ENCODE measurements at regions not wholly inside any gene's neighbourhood (a gene's known extent, or its start where the extent isn't known, plus 50 kb on each side); places are given as distances from the start of the nearest gene placed in this dataset.

DNA sequence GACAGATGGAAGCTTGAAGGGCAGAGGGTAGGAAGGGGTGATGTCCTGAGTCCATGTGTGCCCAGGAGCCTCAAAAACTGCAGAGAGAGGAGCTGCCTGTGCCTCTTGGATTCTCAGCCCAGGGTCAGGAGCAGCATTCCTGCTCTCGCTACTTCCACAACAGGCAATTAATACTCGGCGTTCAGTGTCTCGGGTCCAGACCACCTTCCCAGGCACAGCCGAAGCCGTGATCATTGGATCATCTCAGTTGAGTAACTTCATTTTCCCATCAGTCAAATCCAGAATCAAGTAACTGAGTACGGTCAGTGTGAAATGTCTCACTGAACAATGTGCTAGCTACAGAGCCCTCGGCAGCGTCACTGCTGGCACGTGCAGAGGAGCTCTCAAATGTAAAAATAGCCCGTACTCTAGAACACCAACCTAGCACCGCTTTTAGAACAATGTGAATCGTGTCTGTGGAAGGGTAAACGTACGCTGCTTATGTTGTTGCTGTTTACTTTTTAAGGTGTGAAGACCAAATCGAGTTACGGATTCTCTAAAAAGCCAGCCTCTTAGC lies 63.5 kb upstream of the IRX4 start:
- H3K4me1 ChIP-seq (ENCODE audit: control insufficient read depth in 2 of 2, insufficient read depth in 2 of 2, low read length in 2 of 2) = no peaks in the 10 kb centered on the region

DNA sequence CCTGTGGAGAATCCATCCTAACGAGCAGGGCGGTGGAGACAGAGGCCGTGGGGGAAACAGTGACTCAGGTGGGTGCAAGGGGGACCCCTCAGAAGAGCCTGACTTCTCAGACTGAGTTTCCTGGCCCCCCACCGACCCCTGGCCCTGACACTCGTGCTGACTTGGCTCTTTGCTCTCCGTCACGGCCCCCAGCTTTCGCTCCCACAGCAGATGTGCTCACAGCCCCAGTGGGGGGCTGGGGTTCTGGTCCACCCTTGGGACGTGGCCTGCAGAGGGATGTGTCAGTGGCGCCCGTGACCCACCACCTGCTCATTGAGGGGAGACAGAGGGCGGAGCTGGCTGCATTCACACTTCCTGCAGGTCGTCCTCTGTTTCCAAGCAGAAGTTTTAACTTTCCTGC lies 62.9 kb upstream of the IRX4 start:
- Histone ChIP-seq H3K27me3 (ENCODE audit: control insufficient read depth in 2 of 2, insufficient read depth in 2 of 2, low read length in 2 of 2) (no peaks in the 10 kb centered on the region), H3K36me3 (ENCODE audit: control insufficient read depth in 2 of 2, insufficient read depth in 2 of 2, low read length in 2 of 2) (no peaks in the 10 kb centered on the region), H3K9ac (ENCODE audit: low read depth in 1 of 2, low read length in 2 of 2) (no peak overlapping the region), H3K27ac (ENCODE audit: low read depth in 2 of 2, low read length in 2 of 2) (no peak overlapping the region), H3K4me1 (ENCODE audit: control insufficient read depth in 2 of 2, insufficient read depth in 2 of 2, low read length in 2 of 2) (no peaks in the 10 kb centered on the region), H3K4me3 (ENCODE audit: low read length in 2 of 2) (no peak overlapping the region), H3K9me3 (ENCODE audit: control insufficient read depth in 2 of 2, low read length in 2 of 2) (no peaks in the 10 kb centered on the region)

More for the DNA sequence above, 63.5 kb upstream of the IRX4 start:
- H3K36me3 ChIP-seq (ENCODE audit: control insufficient read depth in 2 of 2, insufficient read depth in 2 of 2, low read length in 2 of 2) = no peaks in the 10 kb centered on the region
- H3K27ac ChIP-seq (ENCODE audit: low read depth in 2 of 2, low read length in 2 of 2) = no peak overlapping the region
- H3K27me3 ChIP-seq (ENCODE audit: control insufficient read depth in 2 of 2, insufficient read depth in 2 of 2, low read length in 2 of 2) = no peaks in the 10 kb centered on the region
- H3K9me3 ChIP-seq (ENCODE audit: control insufficient read depth in 2 of 2, low read length in 2 of 2) = no peaks in the 10 kb centered on the region
- no peak overlapping the region for H3K9ac ChIP-seq (ENCODE audit: low read depth in 1 of 2, low read length in 2 of 2)
- no peak overlapping the region for H3K4me3 ChIP-seq (ENCODE audit: low read length in 2 of 2)

GRCh38 chr5:1944408-1944807 lies 61.7 kb upstream of the IRX4 start:
- Histone ChIP-seq H3K9me3 (ENCODE audit: control insufficient read depth in 2 of 2, low read length in 2 of 2) (no peaks in the 10 kb centered on the region), H3K27me3 (ENCODE audit: control insufficient read depth in 2 of 2, insufficient read depth in 2 of 2, low read length in 2 of 2) (no peaks in the 10 kb centered on the region), H3K36me3 (ENCODE audit: control insufficient read depth in 2 of 2, insufficient read depth in 2 of 2, low read length in 2 of 2) (no peaks in the 10 kb centered on the region), H3K9ac (ENCODE audit: low read depth in 1 of 2, low read length in 2 of 2) (no peak overlapping the region), H3K4me1 (ENCODE audit: control insufficient read depth in 2 of 2, insufficient read depth in 2 of 2, low read length in 2 of 2) (no peaks in the 10 kb centered on the region), H3K27ac (ENCODE audit: low read depth in 2 of 2, low read length in 2 of 2) (no peak overlapping the region), H3K4me3 (ENCODE audit: low read length in 2 of 2) (no peak overlapping the region)

GRCh38 chr5:1943481-1943880 lies 60.8 kb upstream of the IRX4 start:
- no peak overlapping the region for H3K9ac ChIP-seq (ENCODE audit: low read depth in 1 of 2, low read length in 2 of 2)
- no peaks in the 10 kb centered on the region for H3K4me1 ChIP-seq (ENCODE audit: control insufficient read depth in 2 of 2, insufficient read depth in 2 of 2, low read length in 2 of 2)
- no peak overlapping the region for H3K27ac ChIP-seq (ENCODE audit: low read depth in 2 of 2, low read length in 2 of 2)
- no peaks in the 10 kb centered on the region for H3K27me3 ChIP-seq (ENCODE audit: control insufficient read depth in 2 of 2, insufficient read depth in 2 of 2, low read length in 2 of 2)
- H3K9me3 ChIP-seq (ENCODE audit: control insufficient read depth in 2 of 2, low read length in 2 of 2) = no peaks in the 10 kb centered on the region
- H3K36me3 ChIP-seq (ENCODE audit: control insufficient read depth in 2 of 2, insufficient read depth in 2 of 2, low read length in 2 of 2) = no peaks in the 10 kb centered on the region
- no peak overlapping the region for H3K4me3 ChIP-seq (ENCODE audit: low read length in 2 of 2)

GRCh38 chr5:1942630-1943029 lies 59.9 kb upstream of the IRX4 start:
- no peaks in the 10 kb centered on the region for H3K4me1 ChIP-seq (ENCODE audit: control insufficient read depth in 2 of 2, insufficient read depth in 2 of 2, low read length in 2 of 2)
- no peaks in the 10 kb centered on the region for H3K9me3 ChIP-seq (ENCODE audit: control insufficient read depth in 2 of 2, low read length in 2 of 2)
- no peaks in the 10 kb centered on the region for H3K27me3 ChIP-seq (ENCODE audit: control insufficient read depth in 2 of 2, insufficient read depth in 2 of 2, low read length in 2 of 2)
- H3K27ac ChIP-seq (ENCODE audit: low read depth in 2 of 2, low read length in 2 of 2) = no peak overlapping the region
- no peak overlapping the region for H3K9ac ChIP-seq (ENCODE audit: low read depth in 1 of 2, low read length in 2 of 2)
- no peaks in the 10 kb centered on the region for H3K36me3 ChIP-seq (ENCODE audit: control insufficient read depth in 2 of 2, insufficient read depth in 2 of 2, low read length in 2 of 2)
- no peak overlapping the region for H3K4me3 ChIP-seq (ENCODE audit: low read length in 2 of 2)

- Histone ChIP-seq H3K4me1 (ENCODE audit: control insufficient read depth in 2 of 2, insufficient read depth in 2 of 2, low read length in 2 of 2) (no peaks in the 10 kb centered on the region), H3K27me3 (ENCODE audit: control insufficient read depth in 2 of 2, insufficient read depth in 2 of 2, low read length in 2 of 2) (no peaks in the 10 kb centered on the region), H3K4me3 (ENCODE audit: low read length in 2 of 2) (no peak overlapping the region), H3K36me3 (ENCODE audit: control insufficient read depth in 2 of 2, insufficient read depth in 2 of 2, low read length in 2 of 2) (no peaks in the 10 kb centered on the region), H3K27ac (ENCODE audit: low read depth in 2 of 2, low read length in 2 of 2) (no peak overlapping the region), H3K9me3 (ENCODE audit: control insufficient read depth in 2 of 2, low read length in 2 of 2) (no peaks in the 10 kb centered on the region), H3K9ac (ENCODE audit: low read depth in 1 of 2, low read length in 2 of 2) (no peak overlapping the region)
Measured at GRCh38 chr5:1942158-1942557, 59.4 kb upstream of the IRX4 start.

DNA sequence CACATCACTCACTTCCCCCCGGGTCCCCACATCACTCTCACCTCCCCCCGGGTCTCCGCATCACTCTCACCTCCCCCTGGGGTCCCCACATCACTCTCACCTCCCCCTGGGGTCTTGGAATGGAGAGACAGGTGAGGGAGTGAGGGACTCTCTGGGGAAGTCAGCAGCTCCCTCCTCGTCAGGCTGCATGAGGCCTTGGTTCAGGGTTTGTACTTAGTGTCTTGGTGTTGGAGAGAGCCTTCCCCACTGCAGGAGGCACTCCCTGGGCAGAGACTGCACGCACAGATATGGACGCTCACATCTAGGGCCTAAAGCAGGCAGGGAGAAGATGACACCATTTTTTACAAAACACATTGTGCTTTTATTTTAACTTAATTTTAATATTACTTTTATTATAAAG lies 56.5 kb upstream of the IRX4 start:
- Histone ChIP-seq H3K9ac (ENCODE audit: low read depth in 1 of 2, low read length in 2 of 2) (no peak overlapping the region), H3K36me3 (ENCODE audit: control insufficient read depth in 2 of 2, insufficient read depth in 2 of 2, low read length in 2 of 2) (no peaks in the 10 kb centered on the region), H3K27me3 (ENCODE audit: control insufficient read depth in 2 of 2, insufficient read depth in 2 of 2, low read length in 2 of 2) (no peaks in the 10 kb centered on the region), H3K27ac (ENCODE audit: low read depth in 2 of 2, low read length in 2 of 2) (no peak overlapping the region), H3K4me1 (ENCODE audit: control insufficient read depth in 2 of 2, insufficient read depth in 2 of 2, low read length in 2 of 2) (no peaks in the 10 kb centered on the region), H3K9me3 (ENCODE audit: control insufficient read depth in 2 of 2, low read length in 2 of 2) (no peaks in the 10 kb centered on the region), H3K4me3 (ENCODE audit: low read length in 2 of 2) (no peak overlapping the region)

GRCh38 chr5:1938310-1939000 lies 55.7 kb upstream of the IRX4 start:
- Histone ChIP-seq H3K4me3 (ENCODE audit: low read length in 2 of 2) (no peak overlapping the region), H3K4me1 (ENCODE audit: control insufficient read depth in 2 of 2, insufficient read depth in 2 of 2, low read length in 2 of 2) (no peaks in the 10 kb centered on the region), H3K27ac (ENCODE audit: low read depth in 2 of 2, low read length in 2 of 2) (no peak overlapping the region), H3K27me3 (ENCODE audit: control insufficient read depth in 2 of 2, insufficient read depth in 2 of 2, low read length in 2 of 2) (peaks cover 0 to 2% of the 10 kb centered on the region in 2 donors), H3K9me3 (ENCODE audit: control insufficient read depth in 2 of 2, low read length in 2 of 2) (no peaks in the 10 kb centered on the region), H3K36me3 (ENCODE audit: control insufficient read depth in 2 of 2, insufficient read depth in 2 of 2, low read length in 2 of 2) (no peaks in the 10 kb centered on the region), H3K9ac (ENCODE audit: low read depth in 1 of 2, low read length in 2 of 2) (no peak overlapping the region)

- no peaks in the 10 kb centered on the region for H3K36me3 ChIP-seq (ENCODE audit: control insufficient read depth in 2 of 2, insufficient read depth in 2 of 2, low read length in 2 of 2)
- no peaks in the 10 kb centered on the region for H3K9me3 ChIP-seq (ENCODE audit: control insufficient read depth in 2 of 2, low read length in 2 of 2)
Measured at GRCh38 chr5:1937590-1937989, 54.9 kb upstream of the IRX4 start.

GRCh38 chr5:1936901-1937300 lies 54.2 kb upstream of the IRX4 start:
- Histone ChIP-seq H3K9me3 (ENCODE audit: control insufficient read depth in 2 of 2, low read length in 2 of 2) (no peaks in the 10 kb centered on the region), H3K9ac (ENCODE audit: low read depth in 1 of 2, low read length in 2 of 2) (no peak overlapping the region), H3K4me3 (ENCODE audit: low read length in 2 of 2) (no peak overlapping the region), H3K4me1 (ENCODE audit: control insufficient read depth in 2 of 2, insufficient read depth in 2 of 2, low read length in 2 of 2) (no peaks in the 10 kb centered on the region), H3K36me3 (ENCODE audit: control insufficient read depth in 2 of 2, insufficient read depth in 2 of 2, low read length in 2 of 2) (no peaks in the 10 kb centered on the region), H3K27ac (ENCODE audit: low read depth in 2 of 2, low read length in 2 of 2) (no peak overlapping the region), H3K27me3 (ENCODE audit: control insufficient read depth in 2 of 2, insufficient read depth in 2 of 2, low read length in 2 of 2) (peaks cover 0 to 3% of the 10 kb centered on the region in 2 donors)

More at GRCh38 chr5:1937590-1937989, 54.9 kb upstream of the IRX4 start:
- Histone ChIP-seq H3K4me3 (ENCODE audit: low read length in 2 of 2) (no peak overlapping the region), H3K4me1 (ENCODE audit: control insufficient read depth in 2 of 2, insufficient read depth in 2 of 2, low read length in 2 of 2) (no peaks in the 10 kb centered on the region), H3K9ac (ENCODE audit: low read depth in 1 of 2, low read length in 2 of 2) (no peak overlapping the region), H3K27me3 (ENCODE audit: control insufficient read depth in 2 of 2, insufficient read depth in 2 of 2, low read length in 2 of 2) (peaks cover 0 to 2% of the 10 kb centered on the region in 2 donors), H3K27ac (ENCODE audit: low read depth in 2 of 2, low read length in 2 of 2) (no peak overlapping the region)

All from mucosa of rectum (tissue), 2 donors.